GM18873 (cell line): ENCODE measurements at regions not wholly inside any gene's neighbourhood (a gene's known extent, or its start where the extent isn't known, plus 50 kb on each side); places are given as distances from the start of the nearest gene placed in this dataset.

Experiments used
- ATAC-seq: cut with Tn5 transposase; IDR thresholded peaks from one replicate; pipeline ENCODE4 v1.9.1; 2021; ENCODE audit warnings: mild to moderate bottlenecking, moderate library complexity, moderate number of reproducible peaks; ENCODE audit not compliant: unreplicated experiment, low FRiP score

DNA sequence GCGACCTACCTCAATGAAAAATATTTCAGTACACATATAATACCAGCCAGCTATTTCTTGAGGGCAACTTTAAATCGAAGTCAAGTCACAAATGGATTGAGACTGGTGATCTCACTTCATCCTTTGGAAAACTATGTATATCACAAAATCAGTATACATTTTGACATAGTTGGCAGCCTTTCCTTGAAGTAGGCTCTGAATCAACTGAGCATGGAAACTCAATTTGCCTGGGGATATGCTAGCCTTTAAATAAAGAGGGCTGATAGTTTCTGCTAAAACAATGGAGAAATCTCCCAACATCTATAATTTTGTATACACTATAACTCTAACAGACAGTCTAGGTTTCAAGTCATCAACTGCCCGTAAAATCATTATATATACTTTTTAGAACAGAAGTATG is 282.8 kb upstream of the TENM3 start:
- ATAC-seq: no peak

DNA sequence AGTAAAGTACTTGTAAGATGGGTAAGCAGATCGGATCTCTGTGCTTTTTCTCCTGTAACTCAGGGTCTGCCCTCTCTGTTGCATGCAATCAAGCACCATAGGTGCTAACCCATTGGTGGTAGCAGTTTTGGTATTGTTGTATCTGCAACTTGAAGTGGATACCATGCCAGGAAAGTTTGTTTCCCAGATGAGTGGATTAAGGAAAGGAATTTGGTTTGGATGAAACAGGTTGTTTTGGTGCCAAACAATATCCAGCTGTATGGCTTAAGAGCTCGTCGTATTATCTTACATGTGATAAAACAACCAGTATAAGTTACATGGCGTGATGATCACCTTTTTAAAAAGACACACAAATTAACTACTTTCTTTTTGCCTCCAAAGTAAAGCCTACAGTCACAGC is 280.9 kb upstream of the TENM3 start:
- ATAC-seq: no peak

DNA sequence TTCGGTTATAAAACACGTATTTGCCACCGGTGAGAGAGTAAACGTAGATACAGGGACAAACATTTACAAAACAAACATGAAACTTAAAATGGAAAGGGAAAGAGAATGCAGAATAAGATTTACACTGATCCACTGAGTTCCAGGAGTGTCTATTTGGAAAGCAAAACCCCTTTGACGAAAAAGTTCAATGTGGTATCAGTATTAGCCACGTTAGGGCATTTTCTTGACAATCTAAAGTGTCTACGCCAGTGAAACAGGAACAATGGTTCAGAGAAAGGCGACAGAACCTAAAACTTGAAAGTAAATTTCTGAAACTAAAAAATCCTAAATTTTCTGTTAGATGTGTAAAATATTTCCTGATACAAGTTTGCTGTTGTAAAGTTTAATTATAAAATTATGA is 278.5 kb upstream of the TENM3 start:
- no peak for ATAC-seq

DNA sequence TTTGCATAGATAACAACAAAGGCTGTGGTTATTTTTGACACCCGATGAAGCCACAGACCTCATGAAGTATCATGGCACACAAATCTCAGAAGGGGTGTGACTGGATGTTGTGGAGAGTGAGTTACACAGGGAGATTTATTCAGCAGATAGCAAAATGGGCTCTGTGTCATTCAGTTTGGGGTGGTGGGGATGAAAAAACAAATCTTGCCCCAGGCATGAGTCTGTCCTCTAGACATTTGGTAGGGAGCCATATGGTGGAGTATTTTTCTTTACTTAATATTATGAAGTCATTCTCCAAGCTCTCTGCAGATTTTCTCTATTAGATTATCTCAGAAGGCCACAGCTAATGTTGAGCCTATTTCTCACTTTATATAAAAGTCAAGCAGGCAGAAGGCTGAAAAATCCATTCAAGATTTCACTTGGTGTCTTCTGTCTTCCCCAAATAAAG is 277.1 kb upstream of the TENM3 start:
- no peak for ATAC-seq

DNA sequence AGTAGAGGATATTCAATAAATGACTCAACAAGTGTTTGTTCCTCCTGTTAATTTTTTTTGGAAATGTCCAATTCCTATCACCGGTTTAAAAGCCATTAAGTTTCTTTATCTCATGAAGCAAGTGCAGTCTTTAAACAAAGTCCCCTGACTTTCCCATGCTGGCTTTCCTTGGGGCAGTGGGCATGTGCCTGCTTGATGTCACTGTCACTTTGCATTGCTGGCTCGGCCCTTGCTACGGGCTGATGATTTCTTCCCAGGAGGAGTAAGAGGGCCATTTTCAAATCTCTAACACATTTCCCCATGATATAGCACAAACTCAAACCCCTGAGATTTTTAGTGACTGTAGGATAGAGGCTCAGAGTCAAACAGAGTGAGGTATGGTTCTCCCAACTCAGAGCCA is 275.8 kb upstream of the TENM3 start:
- no peak for ATAC-seq

DNA sequence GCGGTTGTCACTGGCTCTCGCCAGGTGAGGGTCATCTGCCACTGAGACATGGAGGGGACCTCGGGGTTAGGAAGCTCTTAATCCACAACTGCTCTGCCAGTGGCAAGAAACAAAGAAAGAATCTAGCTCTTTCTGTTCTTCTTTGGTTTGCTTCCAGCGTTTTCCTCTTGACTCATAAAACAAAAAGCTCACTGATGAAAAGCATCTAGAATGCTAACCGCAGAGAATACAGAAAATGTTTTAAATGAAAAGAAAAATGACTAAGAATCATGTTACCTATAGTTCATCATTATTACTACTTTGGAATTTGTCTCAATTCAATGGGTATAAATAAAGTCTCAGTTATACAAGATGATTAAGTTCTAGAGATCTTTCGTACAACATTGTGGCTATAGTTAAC is 274.8 kb upstream of the TENM3 start:
- no peak for ATAC-seq

DNA sequence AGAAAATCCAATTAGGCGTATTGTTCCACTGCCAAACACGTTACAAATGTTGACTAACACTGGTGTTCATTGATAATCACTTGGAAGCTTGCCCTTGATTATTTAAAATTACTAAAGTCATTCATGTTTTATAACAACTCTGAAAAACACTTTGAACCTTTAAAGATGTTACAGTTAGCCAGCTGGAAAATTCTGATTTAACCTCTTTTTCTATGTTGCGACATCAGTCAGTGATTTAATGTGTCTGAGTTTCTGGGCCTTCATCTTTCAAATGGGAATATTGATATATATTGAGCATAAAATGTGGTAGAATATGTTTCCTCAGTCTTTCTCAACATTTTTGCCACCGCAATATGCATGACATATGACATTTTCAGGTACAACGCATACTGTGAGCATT is 274.1 kb upstream of the TENM3 start:
- no peak for ATAC-seq

DNA sequence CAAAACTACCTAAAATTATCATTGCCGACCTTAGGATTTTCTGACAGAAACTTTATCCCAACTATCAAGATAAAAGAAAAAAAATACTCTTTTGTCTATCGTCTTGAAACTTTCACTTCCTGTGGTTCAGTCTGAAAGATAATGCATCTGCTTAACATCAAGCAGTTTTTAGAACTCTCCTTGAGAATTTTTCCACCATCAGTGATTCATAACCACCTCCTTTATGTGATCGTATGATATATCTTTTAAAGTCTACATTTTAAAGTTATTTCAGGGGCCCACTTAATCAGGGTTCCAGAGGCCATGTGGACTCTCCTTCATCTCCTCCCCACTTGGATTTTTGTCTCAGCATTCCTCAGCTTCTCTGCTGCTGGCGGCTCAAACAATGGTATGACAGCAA is 272.8 kb upstream of the TENM3 start:
- no peak for ATAC-seq

DNA sequence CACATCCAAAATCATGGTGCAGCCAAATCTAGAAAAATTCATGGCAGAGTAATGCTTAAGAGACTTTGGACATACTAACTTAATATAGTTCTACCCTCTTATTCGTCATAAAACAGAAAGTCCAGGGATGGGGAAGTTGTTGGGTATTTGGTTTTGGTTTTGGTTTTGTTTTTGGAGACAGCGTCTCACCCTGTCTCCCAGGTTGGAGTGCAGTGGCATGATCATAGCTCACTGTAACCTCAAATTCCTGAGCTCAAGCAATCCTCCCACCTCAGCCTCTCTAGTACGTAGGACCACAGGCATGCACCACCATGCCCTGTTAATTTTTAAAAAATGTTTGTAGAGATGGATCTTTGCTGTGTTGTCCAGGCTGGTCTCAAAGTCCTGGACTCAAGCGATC is 271.8 kb upstream of the TENM3 start:
- ATAC-seq: no peak

DNA sequence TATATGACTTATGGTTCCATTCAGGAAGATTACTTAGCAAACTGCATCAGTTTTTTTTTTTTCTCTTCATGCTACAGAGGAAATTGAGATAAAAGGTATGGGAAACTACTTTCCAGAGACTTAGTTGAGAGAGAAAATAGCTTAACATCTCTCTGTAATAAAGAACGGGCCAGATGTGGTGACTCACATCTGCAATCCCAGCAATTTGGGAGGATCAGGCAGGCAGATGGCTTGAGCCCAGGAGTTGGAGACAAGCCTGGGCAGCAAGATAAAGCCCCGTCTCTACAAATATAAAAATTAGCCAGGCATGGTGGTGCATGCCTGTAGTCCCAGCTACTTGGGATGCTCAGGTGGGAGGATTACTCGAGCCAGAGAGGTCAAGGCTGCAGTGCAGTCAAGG is 271.2 kb upstream of the TENM3 start:
- no peak for ATAC-seq

DNA sequence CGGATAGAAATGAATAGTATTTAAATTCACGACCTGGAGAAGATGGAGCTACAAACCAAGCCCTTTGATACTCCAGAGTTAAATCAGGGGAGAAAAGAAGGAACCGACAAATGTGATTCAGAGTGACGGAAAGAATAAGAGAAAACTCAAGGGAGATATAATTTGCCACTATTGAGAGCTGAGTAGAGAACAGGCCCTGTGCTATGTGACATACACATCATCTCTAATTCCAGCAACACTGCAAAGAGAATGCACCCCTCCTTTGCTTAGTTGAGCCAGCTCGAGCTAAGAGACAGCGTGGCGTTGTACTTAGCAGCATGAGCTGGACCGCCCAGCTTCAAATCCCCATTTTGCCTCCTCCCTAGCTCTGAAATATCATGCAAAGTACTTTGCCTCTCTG is 266.4 kb upstream of the TENM3 start:
- no peak for ATAC-seq

DNA sequence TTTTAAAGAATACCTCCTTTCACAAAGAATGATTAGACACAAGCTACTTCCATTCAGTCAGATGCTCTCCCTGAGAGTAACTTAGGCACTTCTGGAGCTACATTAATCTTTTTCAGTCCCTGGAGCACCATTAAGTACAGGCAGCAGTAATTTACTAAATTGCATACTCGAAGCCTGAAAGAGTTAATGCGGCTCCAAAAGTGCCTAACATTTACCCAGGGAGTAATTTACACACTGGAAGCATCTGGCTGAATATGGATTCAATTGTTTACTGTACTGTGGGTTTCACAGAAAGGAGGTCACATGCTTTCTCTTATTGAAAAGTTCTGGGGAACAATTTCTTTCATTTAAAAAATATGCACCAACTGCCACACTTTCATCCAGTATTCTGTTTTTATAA is 260.8 kb upstream of the TENM3 start:
- no peak for ATAC-seq

DNA sequence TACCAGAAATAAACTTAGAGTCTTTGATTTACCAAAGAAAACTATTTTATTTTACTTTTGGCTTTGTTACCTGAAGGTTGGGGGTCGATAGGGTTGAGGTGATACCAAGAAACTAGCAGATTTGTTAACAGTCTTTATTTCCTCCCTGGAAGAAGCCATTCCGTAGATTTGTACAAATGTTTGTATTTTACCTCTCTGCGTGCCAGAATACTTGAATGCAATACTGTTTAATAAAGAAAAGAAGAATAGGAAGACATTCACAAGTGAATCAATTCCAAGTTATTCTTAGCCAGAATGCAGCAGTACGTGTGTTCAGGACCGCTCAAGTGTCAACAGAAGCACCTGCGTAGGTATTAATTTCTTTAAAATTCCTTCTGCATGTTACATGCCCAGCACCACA is 260.3 kb upstream of the TENM3 start:
- no peak for ATAC-seq

DNA sequence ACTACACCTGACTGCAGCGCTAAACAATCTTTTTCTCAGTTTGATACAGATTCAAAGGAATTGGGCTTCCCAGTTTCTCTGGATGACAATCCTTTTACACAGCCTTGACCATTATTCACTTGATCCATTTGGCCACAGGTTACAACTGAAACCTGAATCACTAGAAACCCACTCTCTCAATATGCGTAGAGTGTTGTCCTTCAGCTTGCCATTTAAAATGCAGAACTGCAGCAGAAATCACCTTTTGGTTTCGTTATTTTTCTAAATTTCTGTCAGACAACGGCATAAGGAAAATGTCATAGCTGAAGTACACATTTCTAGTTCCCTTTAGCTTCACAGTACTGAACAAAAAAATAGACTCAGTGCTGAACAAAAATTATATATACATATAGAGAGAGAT is 255.8 kb upstream of the TENM3 start:
- no peak for ATAC-seq

DNA sequence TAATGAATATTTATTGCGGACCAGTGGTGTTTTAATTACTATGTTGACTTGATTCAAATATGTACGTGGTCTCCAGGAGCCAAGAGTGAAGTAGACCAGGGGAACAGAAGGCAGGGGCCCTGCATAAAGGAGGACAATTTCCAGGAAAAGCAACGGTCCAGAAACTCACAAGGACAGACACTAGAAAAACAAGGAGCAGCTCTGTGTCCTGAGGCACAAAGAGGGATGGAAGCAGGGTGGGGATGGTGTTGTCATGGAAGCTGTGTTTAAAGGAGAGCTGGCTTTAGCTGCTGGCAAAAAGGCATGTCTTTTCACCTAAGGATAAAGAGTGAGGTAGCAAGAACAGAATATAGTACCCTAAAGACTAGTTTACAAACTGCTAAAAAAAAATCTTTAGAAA is 254.1 kb upstream of the TENM3 start:
- ATAC-seq: no peak

DNA sequence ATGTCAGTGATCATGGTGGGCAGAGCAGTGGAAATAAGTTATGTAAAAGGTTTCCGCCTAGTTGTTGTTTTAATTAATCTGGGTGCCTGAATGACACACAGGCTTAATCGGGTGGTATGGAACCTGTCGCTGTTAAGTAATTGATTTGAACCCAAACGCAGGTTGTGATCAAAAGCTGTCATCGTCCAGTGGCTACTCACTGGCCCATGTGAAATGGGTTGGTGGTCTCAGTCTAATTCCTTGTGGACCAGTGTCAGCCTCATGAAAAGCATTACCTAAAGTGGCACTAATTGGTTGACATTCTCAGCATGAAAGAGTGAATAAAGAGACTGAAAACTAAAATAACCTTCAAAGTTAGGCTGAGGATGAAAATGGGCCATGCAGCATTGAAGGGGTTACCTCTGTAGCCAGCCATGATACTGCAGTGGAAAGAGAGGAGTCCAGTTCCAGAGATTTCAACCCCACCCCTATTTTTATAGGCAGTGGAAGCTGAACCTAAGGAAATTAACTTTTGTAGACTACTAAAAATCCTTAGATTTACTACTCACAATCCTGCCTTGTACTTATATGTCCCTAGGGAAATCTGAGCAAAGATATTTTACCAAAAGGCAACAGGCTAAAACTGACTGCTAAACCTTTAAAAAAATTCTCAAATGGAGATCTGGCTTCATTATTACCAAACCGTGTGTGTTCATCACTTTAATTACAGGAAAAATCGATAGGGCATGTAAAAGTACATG is 251.7 kb upstream of the TENM3 start:
- no peak for ATAC-seq

DNA sequence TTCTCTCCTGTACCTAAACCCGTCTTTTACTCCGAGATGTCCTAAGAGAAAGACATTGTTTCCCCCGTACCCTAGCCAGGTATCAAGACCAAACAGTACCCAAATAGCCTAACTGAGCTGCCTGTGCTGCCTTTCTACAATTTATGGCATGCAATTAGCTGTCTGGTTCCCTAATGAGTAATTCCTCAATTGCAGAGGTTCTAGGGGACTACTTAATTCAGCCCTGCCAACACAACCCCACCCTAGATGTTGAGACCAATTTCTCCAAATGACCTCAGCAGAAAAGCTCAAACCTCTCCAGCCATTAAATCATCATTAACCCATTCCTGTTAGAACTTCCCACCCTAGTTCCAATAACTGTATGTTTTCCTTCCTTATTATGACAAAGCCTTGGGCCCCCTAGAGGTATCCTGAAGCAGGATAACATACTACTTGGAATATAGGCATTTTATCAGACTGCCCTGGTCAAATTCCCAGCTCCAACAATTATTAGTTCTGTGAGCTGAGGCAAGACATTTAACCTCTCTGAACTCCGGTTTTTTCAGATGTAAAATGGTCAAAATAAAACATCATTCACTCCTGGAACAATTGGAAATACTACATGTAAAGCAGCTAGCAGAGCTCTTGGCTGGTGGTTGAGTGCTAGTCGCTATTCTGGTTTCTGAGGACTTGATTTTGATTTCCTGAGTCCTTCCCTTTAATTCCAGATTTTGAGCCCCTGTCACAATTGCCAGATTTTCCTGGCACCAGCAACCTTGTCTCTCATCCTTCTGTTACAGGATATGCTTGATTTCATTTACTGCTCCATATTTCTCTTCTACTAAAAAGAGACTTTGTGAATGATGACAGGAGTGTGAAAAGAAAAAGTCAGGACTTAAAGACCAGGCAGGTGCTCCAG is 244.6 kb upstream of the TENM3 start:
- no peak for ATAC-seq

DNA sequence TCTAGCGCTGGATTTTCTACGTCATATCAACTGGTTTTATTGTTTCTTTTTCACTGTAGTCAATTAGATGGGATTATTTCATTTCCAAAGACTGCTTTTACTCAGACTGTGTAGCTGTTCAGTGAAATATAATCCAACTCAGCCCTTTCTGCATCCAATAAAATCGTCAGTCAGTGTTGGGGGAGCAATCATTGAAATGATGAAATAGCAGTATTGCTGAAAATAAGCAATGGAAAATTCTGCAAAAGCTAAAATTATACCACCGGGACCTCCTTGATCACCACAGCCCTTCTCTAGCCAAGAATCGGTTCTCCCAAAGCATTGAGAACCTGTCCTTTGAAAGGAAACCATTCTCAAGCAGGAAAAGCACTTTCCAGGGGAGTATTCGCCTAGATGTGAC is 243.1 kb upstream of the TENM3 start:
- no peak for ATAC-seq

DNA sequence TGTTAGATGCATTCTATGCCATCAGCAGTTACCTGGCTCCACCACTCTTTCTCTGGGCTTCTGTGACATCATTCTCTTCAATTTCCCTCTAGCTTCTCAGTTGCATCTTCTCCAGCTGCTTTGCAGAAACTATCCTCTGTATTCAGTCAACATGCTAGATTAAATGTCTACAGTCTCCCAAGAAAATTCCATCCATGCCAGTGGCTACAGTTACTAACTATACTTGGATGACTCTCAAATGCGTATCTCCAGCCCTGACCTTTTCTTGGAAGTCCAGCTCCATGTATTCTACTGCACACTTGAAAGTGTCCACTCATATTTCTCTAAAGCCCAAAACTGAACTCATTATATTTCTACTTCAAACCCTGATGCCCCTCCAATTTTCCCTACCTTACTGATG is 232.3 kb upstream of the TENM3 start:
- ATAC-seq: no peak

DNA sequence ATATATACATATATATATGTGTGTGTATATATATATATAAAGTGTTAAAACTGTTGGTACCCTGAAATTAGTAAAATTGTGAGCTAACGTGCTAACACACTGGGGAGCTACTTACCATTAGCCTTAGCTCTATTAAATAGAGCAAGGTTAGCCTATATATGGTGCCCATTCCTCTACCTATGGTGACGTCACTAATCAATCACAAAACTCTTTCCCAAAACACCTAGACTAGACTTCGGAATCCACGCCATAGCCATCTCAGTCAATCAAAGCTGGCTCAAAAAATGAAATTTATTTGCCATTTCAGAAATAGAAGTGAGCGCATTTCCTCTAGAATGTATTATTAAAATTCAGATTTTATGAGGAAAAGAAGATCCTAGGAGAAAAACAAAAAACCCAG is 229.0 kb upstream of the TENM3 start:
- ATAC-seq: no peak

DNA sequence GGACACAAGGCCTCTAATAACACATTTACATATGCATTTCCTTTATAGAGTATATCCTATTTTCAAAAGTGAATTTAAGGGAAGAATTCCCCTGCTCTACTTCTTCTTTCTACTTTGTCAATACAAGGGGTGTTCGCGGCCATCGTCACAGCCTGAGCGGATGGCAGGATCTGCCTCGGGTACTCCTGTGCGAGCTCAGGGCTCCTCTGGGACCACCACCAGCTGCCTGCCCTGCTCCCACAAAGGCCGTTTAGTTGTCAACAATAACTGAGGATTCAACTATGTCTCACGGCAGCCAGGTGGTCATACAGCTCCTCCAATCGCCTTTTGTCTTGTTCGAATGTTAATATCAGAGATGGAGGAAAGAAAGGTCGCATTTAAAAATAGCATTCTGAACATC is 228.2 kb upstream of the TENM3 start:
- ATAC-seq: no peak

DNA sequence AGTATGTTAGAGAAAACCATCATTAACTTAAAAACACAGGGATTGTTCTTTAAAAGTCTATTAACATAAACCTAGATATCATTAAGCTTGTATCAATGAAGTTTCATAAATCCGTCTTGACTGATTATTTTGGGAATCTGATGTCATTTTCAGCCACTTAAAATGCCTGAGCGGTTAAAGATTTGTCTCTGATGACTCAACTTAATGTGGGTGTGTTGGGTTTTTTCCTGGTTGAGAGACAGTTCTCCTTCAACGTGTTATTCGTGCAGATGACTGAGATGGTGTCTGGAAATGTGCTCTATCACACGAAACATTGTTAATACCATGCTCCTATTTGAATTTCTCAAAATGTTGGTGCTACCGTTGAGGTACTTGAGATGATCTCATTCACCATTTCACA is 227.3 kb upstream of the TENM3 start:
- ATAC-seq: no peak
